ENCODE measurements at regions not wholly inside any gene's neighbourhood (a gene's known extent, or its start where the extent isn't known, plus 50 kb on each side); places are given as distances from the start of the nearest gene placed in this dataset.

DNA sequence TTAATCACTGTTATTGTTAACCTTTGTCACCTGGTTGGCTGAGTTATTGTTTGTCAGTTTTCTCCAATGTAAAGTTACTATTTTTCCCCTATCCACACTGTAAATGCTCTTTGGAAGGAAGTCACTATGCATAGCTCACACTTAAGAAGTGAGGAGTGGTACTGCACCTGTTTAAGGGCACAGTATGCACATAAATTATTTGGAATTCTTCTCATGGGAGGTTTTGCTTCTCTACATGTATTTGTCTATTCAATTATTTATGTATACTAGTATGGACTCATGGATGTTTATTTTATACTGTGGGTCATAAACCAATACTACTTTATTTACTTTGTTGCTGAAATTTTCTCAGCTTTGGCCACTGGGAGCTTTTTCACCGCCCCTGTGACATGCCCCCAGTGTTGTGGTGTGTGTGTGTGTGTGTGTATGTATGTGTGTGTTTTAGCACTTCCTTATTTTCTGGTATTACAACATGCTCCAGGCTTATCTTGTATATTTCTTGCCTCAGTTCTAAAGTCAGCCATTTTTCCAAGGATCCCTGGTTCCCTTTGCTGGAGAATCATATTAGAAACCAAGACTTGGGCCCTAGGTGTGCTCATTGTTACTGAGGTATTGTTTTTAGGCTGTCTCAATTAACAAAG, 290.5 kb downstream of the KBTBD8 start:
- no peak for DNase-seq (ENCODE audit: low spot score)

DNA sequence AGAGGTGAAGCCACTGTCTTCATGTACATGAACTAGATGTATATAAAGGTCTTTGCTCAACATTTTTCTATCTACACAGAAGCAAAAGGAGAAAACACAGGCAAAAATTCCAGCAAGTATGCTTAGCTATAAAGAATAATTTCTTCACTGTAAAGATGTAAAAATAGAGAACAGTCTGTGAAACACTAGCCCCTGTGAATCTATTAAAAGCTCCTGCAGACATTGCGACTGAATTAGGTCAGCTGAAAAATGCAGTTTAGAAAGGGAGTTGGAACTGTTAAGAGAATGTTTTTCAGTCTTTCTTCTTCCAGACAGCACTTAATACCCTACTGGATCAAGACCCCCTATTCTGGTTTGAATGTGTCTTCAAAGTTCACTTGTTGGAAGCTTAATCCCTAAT, 291.5 kb downstream of the KBTBD8 start:
- DNase-seq (ENCODE audit: low spot score), result no peak

DNA sequence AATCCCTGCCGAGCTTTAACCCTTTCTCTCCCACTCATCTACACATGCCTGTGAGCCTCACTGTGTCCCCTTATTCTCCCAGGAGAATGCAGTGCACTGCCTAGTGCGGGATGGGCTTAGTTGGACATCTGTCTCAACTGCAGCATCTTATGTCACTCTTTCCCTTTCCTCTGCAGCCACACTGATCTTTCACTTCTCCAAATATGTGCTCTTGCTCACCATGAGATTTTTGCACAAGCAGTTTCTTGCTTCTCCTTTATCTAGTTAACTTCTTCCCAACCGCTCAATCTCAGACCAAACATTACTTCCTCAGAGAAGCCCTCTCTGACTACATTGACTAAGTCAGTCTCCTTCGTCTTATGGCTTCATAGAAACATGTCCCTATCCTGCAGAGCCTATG, 292.3 kb downstream of the KBTBD8 start:
- no peak for DNase-seq (ENCODE audit: low spot score)

DNA sequence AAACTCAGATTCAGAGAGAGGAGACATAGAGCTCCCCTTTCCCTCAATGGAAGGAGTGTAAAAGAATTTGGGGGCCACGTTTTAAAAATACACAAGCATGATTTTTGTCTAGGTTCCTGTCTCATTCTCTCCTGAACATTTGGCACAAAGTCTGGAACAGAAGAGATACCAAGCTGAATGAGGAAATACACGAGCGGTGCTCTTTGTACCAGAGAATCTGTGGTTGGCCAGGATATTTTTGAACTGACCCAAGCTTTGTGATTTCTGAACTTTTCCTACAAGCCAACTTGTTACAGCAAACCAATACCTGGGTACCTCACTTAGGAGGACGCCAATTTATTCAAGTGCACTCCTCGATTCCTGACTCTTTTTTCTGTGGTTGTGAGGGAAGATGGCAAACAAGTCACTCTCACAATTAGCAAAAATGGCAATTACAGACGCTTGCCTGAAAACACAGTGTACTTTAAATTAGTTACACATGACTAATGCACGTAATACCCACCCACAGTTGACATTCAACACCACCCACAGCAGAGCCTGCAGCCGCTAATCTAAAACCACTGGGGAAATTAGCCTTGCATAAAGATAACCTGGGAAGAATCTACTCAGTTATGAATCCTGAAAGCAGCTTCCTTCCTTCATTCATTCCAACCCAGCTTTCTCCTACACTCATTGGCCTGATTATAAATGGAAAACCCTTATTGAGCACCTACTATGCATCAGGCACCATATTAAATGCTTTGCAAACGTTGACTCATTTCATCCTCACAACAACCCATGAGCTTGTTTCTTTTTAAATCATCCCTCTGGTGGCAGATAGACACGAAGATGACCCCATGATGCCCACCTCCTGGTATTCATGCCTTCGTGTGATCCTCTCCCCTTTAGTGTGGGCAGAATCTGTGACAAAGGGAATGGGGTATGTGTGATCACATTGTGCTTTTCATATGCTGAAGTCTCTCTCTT, 293.5 kb downstream of the KBTBD8 start:
- no peak for DNase-seq (ENCODE audit: low spot score)

DNA sequence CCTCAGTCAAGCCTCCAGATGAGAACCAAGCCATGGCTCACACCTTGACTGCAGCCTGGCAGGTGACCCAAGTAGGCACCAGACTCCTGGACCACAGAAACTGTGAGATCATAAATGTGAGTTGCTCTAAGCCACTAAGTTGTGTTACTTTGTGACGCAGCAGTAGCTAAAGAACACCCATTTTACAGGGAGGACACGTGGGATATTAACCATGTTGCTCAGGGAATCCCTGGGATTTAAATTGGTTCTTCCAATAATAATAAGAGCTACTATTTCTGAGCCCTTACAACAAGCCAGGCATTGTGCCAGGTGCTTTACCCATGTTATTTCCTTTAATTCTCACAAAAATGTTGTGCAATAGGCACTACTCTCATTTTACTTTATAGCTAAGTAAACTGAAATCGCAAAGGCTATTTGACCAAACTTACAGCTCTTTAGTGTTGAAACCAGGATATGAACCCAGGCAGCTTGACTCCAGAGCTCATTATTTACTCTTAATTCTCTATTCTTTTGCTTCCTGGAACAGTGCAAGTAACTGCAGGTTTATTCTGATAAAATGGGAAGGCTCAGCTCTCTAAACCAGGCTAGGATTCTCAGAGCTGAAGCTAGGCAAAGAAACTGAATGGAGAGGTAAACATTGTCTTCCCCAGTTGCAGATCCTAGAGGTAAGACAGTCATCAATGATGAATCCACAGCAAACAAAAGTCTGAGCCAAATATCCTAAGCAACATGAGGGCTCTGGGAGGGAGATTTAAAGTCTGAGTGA, 294.4 kb downstream of the KBTBD8 start:
- DNase-seq (ENCODE audit: low spot score), result no peak

DNA sequence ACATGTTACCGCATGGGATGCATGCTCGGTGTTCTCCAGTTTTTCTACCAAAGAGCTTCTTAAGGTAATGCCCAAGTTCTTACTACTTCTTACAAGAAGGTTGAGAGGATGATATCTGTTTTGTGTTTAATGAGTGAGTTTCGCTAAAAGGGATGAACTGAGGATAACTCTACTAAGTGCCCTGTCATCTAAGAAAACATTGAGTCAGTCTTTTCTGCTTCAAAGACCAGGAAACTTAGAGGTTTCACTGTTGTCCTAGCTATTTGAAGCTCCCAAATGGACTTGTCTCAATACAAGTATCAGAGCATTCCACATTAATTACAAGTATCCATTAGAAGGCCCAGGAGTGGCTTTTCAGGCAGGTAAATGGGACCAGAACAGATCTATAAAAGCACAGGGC, 296.2 kb downstream of the KBTBD8 start:
- DNase-seq (ENCODE audit: low spot score), result no peak

DNA sequence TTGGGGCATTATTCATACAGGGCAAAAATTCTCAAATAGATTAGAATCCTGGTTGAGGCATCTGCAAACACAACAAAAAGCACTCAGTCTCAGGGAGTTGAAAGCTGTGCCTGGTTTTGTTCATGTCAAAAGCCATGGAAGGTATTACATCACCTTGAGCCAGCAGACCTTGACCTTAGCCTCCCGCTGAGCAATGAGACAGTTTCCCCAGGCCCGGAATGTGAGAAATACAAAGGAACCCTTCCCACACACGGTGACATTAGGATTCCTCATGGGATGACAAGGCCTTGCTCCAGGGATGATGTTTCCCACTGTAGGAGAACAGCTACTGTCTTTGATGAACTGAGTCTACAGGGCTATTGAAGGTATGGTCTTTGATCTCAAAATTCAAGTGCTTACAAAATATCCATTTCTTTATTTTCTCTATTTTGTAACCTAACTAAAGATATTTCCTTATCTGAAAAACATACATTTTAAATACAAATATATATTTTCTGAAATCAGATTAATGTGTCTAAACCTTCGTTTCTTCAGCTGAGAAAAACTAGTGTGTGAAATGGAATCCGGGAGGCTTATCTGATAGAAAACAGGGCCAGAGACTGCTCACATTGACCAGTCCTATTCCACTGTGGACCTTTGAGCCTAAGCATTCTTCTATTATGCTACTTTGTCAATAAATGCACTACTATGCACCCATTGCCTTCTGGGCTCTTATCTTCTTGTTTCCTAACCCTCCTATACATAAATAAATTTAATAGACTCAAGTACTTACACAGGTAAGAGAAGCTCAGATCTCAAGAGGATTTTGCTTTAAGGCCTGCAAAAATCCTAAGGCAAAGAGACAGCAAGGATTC, 298.2 kb downstream of the KBTBD8 start:
- DNase-seq (ENCODE audit: low spot score), result no peak

DNA sequence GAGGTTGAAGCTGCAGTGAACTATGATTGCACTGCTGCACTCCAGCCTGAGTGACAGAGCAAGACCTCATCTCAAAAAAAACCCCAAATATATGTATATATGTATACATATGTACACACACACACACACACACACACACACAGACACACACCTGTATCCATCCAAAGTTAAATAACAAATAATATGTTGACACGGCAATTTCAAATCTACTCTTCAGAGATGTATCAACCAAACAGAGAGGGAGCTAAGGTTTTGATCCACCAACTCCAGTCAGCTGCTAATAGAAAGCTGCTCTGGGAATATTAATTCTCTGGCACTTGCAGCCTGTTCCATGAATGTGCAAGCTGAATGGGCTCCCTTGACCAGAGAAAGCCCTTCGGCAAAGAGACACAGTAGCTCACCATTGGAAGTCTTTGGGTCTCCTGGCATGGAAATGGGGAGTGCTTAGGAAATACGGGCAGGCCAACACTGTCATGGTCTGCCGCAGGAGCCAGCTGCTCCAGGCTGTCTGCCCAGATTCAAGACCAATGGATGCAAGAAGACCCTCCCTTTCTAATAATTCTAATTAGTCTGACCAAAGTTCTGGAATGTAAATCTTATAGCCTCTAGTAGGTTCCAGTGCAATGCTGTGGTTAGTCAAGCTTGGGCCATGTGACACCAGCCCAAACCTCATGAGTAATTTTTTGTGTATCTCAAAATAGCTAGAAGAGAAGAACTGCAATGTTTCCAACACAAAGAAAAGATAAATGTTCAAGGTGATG, 299.8 kb downstream of the KBTBD8 start:
- DNase-seq (ENCODE audit: low spot score), result no peak

DNA sequence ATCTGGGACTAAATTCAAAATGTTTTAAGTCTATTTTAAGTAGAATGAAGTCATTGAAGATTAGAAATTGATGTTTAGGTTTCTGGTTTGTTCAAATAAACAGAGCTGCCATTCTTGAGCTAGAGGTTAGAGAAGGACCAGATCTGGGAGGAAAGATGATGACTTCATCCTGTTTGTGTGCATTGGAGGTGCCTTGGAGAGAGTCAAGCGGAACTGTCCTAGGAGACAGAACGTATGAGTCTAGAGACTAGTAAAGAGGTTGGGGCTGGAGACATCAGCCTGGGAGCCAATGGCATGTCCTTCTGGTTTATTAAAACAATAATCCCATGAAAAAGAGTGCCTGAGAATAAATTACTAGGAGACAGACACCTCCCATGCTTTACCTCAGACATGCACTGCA, 303.4 kb downstream of the KBTBD8 start:
- no peak for DNase-seq (ENCODE audit: low spot score)

DNA sequence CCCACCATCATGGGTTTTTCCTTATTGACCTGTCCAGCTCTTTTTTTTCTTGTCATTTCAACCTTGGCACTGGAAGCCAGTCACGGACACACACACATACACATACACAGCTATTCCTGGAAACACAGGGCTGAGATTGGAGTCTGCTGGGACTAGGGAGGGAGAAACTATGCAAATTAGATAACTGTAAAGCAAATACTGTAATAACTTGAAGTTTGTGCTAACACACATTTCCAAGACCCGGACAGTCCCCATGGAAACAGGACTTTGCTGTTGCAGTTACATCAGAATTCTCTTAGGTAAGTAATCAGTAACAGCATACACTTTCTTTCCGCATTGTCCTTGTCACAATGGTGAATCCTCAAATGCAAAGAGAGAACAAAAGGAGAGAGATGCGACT, 304.4 kb downstream of the KBTBD8 start:
- no peak for DNase-seq (ENCODE audit: low spot score)

DNA sequence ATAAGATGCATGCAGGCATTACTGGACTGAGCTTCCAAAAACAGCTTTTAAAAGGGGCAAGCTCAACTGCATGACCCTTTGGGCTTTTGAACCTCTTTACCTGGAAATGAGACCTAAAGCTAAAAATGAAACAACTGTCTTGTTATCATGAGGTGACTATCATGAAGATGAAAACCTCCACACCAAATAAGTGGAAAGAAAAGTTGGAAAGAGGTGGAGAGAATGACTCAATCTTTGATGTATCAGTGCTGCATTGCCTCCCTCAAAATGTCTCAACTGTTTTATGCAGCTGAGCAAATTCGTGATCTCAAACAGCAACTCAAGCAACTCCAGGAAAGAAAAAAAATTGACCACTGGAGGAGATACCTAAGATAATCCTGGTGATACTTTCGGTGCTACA, 307.1 kb downstream of the KBTBD8 start:
- no peak for DNase-seq (ENCODE audit: low spot score)

DNA sequence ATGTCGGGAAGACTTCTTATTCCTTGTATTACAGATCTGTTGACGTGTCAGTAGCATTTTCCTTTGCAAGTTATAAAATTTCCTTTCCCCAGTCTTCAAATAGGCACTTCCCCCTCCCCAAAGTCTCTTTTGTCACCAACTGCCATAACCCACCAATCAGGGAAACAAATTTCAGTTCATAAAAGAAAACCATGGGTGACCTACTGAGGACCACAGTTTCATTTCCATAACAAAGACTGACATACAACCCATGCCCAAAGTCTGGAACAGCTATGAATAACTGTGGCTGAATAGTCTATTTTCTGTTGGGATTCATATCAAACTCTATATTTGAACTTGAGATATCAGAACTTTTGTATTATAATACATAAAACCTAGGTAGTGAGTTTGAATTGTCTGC, 307.8 kb downstream of the KBTBD8 start:
- no peak for DNase-seq (ENCODE audit: low spot score)

DNA sequence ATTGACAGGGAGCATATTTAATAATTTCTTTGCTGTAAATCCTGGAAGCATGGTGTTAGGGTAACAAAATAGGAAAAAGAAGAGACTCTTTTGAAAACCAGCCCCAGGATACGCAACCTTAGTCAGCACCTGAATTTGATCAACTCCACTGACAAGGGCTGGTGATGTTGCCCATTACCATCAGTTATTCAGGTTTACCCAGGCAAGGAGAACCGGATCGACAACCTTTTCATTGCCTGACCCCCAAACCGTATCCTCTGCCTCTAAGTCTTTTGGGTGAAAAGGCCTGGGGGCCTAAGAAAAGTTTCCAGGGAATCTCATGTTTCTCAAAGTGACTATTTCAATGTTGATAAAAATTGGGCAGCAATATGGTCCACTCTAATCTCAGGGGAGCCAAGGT, 313.3 kb downstream of the KBTBD8 start:
- DNase-seq (ENCODE audit: low spot score), result no peak

DNA sequence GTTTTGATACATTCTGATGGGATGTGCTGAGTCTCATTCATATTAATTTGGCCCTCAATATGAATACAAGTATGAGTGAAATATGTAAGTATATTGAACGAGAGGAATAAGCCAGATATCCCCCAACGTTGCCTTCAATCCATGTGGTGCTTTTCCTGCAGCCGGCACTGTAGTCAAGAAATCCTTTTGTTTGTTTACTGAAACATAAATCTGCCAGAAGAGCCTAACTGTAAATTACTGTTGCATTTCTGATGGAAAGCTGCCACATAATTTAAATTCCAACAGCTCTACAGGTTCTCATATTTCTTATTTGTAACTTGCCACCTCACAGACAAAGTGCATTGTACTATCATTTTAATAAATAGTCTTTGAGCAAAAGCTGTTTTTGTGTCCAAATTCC, 314.0 kb downstream of the KBTBD8 start:
- DNase-seq (ENCODE audit: low spot score), result no peak

DNA sequence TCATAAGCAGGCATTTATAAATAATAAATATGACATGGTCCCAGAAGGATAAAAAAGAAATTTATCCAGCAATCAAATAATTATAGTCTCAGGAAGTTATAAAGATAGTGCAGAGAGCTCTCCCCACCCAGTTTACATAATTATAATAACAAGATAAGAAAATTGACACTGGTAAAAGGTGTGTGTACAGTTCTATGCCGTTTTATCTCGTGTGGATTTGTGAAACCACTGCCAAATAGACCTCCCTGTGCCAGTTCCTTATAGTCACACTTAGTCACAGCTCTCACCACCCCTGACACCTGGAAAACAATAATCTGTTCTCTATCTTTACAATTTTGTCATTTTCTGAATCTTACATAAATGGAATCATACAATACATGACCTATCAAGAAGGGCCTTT, 320.1 kb downstream of the KBTBD8 start:
- no peak for DNase-seq (ENCODE audit: low spot score)

DNA sequence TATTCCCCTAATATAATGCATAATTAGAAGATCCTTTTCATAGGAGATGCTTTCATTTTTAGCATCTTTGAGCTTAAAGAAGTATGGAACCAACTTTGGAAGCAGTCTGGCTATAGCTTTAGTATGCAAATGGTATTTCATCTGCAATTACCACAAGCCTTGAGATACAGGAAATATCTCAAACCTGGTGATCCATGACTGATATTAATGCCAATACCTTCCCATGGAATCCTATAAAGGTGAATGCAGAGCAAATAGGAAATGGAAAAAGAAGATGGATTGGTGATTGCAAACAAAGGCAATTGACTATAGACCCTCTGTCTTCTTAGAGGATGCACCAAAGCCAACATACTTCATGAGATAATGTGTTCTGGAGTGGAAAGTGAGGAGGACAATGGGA, 326.4 kb downstream of the KBTBD8 start:
- DNase-seq (ENCODE audit: low spot score), result no peak
